ENCODE measurements at regions not wholly inside any gene's neighbourhood (a gene's known extent, or its start where the extent isn't known, plus 50 kb on each side); places are given as distances from the start of the nearest gene placed in this dataset.

GRCh38 chr1:82849460-82849859, 1048.7 kb downstream of the ADGRL2 start:
- FAIRE-seq, result no peak

- no peak for FAIRE-seq
These were observed 1047.3 kb downstream of the ADGRL2 start for GRCh38 chr1:82848043-82848442.

- no peak for FAIRE-seq
These were observed 1045.1 kb downstream of the ADGRL2 start for GRCh38 chr1:82845866-82846265.

GRCh38 chr1:82844911-82845827, 1044.4 kb downstream of the ADGRL2 start:
- no peak for FAIRE-seq

GRCh38 chr1:82844447-82844846, 1043.7 kb downstream of the ADGRL2 start:
- FAIRE-seq, result no peak

- no peak for FAIRE-seq
These were observed 1043.1 kb downstream of the ADGRL2 start for GRCh38 chr1:82843876-82844275.

- FAIRE-seq, result no peak
These were observed 1039.5 kb downstream of the ADGRL2 start for GRCh38 chr1:82840192-82840591.

- no peak for FAIRE-seq
These were observed 1037.2 kb downstream of the ADGRL2 start for GRCh38 chr1:82837766-82838465.

GRCh38 chr1:82836973-82837680, 1036.4 kb downstream of the ADGRL2 start:
- no peak for FAIRE-seq

- no peak for FAIRE-seq
These were observed 1035.7 kb downstream of the ADGRL2 start for GRCh38 chr1:82836213-82836972.

GRCh38 chr1:82830690-82831380, 1030.1 kb downstream of the ADGRL2 start:
- no peak for FAIRE-seq

- no peak for FAIRE-seq
These were observed 1028.8 kb downstream of the ADGRL2 start for GRCh38 chr1:82829527-82829926.

- FAIRE-seq, result no peak
These were observed 1023.1 kb downstream of the ADGRL2 start for GRCh38 chr1:82823876-82824275.

GRCh38 chr1:82820816-82821215, 1020.1 kb downstream of the ADGRL2 start:
- no peak for FAIRE-seq

GRCh38 chr1:82819234-82819633, 1018.5 kb downstream of the ADGRL2 start:
- FAIRE-seq, result no peak

GRCh38 chr1:82818586-82818985, 1017.9 kb downstream of the ADGRL2 start:
- no peak for FAIRE-seq

GRCh38 chr1:82813386-82813785, 1012.7 kb downstream of the ADGRL2 start:
- no peak for FAIRE-seq

GRCh38 chr1:82810601-82811000, 1009.9 kb downstream of the ADGRL2 start:
- no peak for FAIRE-seq

- FAIRE-seq, result no peak
These were observed 1006.8 kb downstream of the ADGRL2 start for GRCh38 chr1:82807563-82807962.

- FAIRE-seq, result no peak
These were observed 1005.4 kb downstream of the ADGRL2 start for GRCh38 chr1:82806133-82806532.

- FAIRE-seq, result no peak
These were observed 1000.4 kb downstream of the ADGRL2 start for GRCh38 chr1:82801176-82801575.

GRCh38 chr1:82800721-82801120, 1000.0 kb downstream of the ADGRL2 start:
- FAIRE-seq, result no peak

Measured in colon (tissue), 2 donors.